ENCODE measurements at regions not wholly inside any gene's neighbourhood (a gene's known extent, or its start where the extent isn't known, plus 50 kb on each side); places are given as distances from the start of the nearest gene placed in this dataset.

- no peak for TF ChIP-seq POLR2AphosphoS5 (IDR thresholded peaks at IDR 0.05; ENCODE audit: low read depth, low read length)
- no peak for TF ChIP-seq TAF1 (IDR thresholded peaks at IDR 0.05; ENCODE audit: borderline replicate concordance, insufficient read depth, low read length)
- no peak for TF ChIP-seq FOXP2 (optimal IDR thresholded peaks at IDR 0.05; ENCODE audit: borderline replicate concordance, extremely low read depth, extremely low read length, insufficient read depth)
- no peak for TF ChIP-seq SIN3A (IDR thresholded peaks at IDR 0.05; ENCODE audit: borderline replicate concordance, insufficient read depth, low read length)
- no peak for TF ChIP-seq REST (IDR thresholded peaks at IDR 0.05; ENCODE audit: insufficient read depth in 1 of 2, low read depth in 2 of 2, low read length in 2 of 2)
Observed at GRCh38 chr4:105061731-105062130, 84.9 kb upstream of the TET2 start.

GRCh38 chr4:105066401-105066800 lies 80.3 kb upstream of the TET2 start:
- TF ChIP-seq REST (IDR thresholded peaks at IDR 0.05; ENCODE audit: insufficient read depth in 1 of 2, low read depth in 2 of 2, low read length in 2 of 2) (no peak), TAF1 (IDR thresholded peaks at IDR 0.05; ENCODE audit: borderline replicate concordance, insufficient read depth, low read length) (no peak), POLR2AphosphoS5 (IDR thresholded peaks at IDR 0.05; ENCODE audit: low read depth, low read length) (no peak), SIN3A (IDR thresholded peaks at IDR 0.05; ENCODE audit: borderline replicate concordance, insufficient read depth, low read length) (no peak), FOXP2 (optimal IDR thresholded peaks at IDR 0.05; ENCODE audit: borderline replicate concordance, extremely low read depth, extremely low read length, insufficient read depth) (no peak)

- TF ChIP-seq SIN3A (IDR thresholded peaks at IDR 0.05; ENCODE audit: borderline replicate concordance, insufficient read depth, low read length): no peak
- TF ChIP-seq REST (IDR thresholded peaks at IDR 0.05; ENCODE audit: insufficient read depth in 1 of 2, low read depth in 2 of 2, low read length in 2 of 2): no peak
- no peak for TF ChIP-seq FOXP2 (optimal IDR thresholded peaks at IDR 0.05; ENCODE audit: borderline replicate concordance, extremely low read depth, extremely low read length, insufficient read depth)
- no peak for TF ChIP-seq POLR2AphosphoS5 (IDR thresholded peaks at IDR 0.05; ENCODE audit: low read depth, low read length)
- TF ChIP-seq TAF1 (IDR thresholded peaks at IDR 0.05; ENCODE audit: borderline replicate concordance, insufficient read depth, low read length): no peak
Observed at GRCh38 chr4:105067431-105067830, 79.2 kb upstream of the TET2 start.

GRCh38 chr4:105067946-105068345 lies 78.7 kb upstream of the TET2 start:
- TF ChIP-seq SIN3A (IDR thresholded peaks at IDR 0.05; ENCODE audit: borderline replicate concordance, insufficient read depth, low read length) (no peak), REST (IDR thresholded peaks at IDR 0.05; ENCODE audit: insufficient read depth in 1 of 2, low read depth in 2 of 2, low read length in 2 of 2) (no peak), TAF1 (IDR thresholded peaks at IDR 0.05; ENCODE audit: borderline replicate concordance, insufficient read depth, low read length) (no peak), FOXP2 (optimal IDR thresholded peaks at IDR 0.05; ENCODE audit: borderline replicate concordance, extremely low read depth, extremely low read length, insufficient read depth) (no peak), POLR2AphosphoS5 (IDR thresholded peaks at IDR 0.05; ENCODE audit: low read depth, low read length) (no peak)

- TF ChIP-seq SIN3A (IDR thresholded peaks at IDR 0.05; ENCODE audit: borderline replicate concordance, insufficient read depth, low read length): no peak
- no peak for TF ChIP-seq REST (IDR thresholded peaks at IDR 0.05; ENCODE audit: insufficient read depth in 1 of 2, low read depth in 2 of 2, low read length in 2 of 2)
- no peak for TF ChIP-seq TAF1 (IDR thresholded peaks at IDR 0.05; ENCODE audit: borderline replicate concordance, insufficient read depth, low read length)
- no peak for TF ChIP-seq FOXP2 (optimal IDR thresholded peaks at IDR 0.05; ENCODE audit: borderline replicate concordance, extremely low read depth, extremely low read length, insufficient read depth)
- no peak for TF ChIP-seq POLR2AphosphoS5 (IDR thresholded peaks at IDR 0.05; ENCODE audit: low read depth, low read length)
Observed at GRCh38 chr4:105068516-105068915, 78.2 kb upstream of the TET2 start.

Measured in PFSK-1 (cell line).